Breast epithelium (tissue), 3 donors: ENCODE measurements at regions not wholly inside any gene's neighbourhood (a gene's known extent, or its start where the extent isn't known, plus 50 kb on each side); places are given as distances from the start of the nearest gene placed in this dataset.
"Not testable (repeated sequence)": the region's sequence is repeated elsewhere in the genome, so short reads cannot be mapped to it uniquely, and the experiment has no call there.

ENCODE experiments used
- POLR2A ChIP-seq: fragments of 450-650 bp; IDR thresholded peaks from one replicate; pipeline ENCODE4 v1.6.1; 2016; ENCODE audit warnings: antibody characterized with exemption, mild to moderate bottlenecking, moderate library complexity
- POLR2AphosphoS5 ChIP-seq, 3 donors: sonication (generic); formaldehyde crosslinking; IDR thresholded peaks; one replicate each; pipeline ENCODE4 v1.6.1; 2017; ENCODE audit warnings: antibody characterized with exemption in 3 of 3
- TF ChIP-seq, protein P1 (sequence below), 3 donors: fragments of 450-650 bp; IDR thresholded peaks; one replicate each; pipeline ENCODE4 v1.5.1; 2016 to 2017; ENCODE audit warnings: antibody characterized with exemption in 3 of 3, mild to moderate bottlenecking in 3 of 3, moderate library complexity in 3 of 3

DNA sequence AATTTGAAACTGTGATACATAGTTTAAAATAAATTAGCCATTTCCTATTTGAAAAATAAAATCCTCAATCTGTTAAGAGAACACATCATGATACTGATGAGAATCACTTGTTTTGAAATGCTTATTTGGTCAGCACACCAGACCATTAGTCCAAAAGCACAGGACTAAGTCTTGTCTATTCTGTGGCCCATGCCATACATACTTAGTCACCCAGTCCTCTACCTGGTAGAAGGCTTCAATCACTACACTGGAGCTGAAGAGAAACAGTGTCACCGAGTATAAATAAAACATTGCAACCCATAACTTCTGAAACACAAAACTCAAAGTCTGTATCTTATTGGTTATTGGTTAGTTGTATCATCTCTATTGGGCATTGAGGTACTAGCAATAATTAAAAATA is 51.6 kb upstream of the LYSMD4 start:
- TF ChIP-seq, protein P1, sequence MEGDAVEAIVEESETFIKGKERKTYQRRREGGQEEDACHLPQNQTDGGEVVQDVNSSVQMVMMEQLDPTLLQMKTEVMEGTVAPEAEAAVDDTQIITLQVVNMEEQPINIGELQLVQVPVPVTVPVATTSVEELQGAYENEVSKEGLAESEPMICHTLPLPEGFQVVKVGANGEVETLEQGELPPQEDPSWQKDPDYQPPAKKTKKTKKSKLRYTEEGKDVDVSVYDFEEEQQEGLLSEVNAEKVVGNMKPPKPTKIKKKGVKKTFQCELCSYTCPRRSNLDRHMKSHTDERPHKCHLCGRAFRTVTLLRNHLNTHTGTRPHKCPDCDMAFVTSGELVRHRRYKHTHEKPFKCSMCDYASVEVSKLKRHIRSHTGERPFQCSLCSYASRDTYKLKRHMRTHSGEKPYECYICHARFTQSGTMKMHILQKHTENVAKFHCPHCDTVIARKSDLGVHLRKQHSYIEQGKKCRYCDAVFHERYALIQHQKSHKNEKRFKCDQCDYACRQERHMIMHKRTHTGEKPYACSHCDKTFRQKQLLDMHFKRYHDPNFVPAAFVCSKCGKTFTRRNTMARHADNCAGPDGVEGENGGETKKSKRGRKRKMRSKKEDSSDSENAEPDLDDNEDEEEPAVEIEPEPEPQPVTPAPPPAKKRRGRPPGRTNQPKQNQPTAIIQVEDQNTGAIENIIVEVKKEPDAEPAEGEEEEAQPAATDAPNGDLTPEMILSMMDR (IDR thresholded peaks at IDR 0.05): not testable (repeated sequence)
- not testable (repeated sequence) for TF ChIP-seq POLR2AphosphoS5 (IDR thresholded peaks at IDR 0.05); POLR2A
